IMR-90 (cell line): ENCODE measurements at regions not wholly inside any gene's neighbourhood (a gene's known extent, or its start where the extent isn't known, plus 50 kb on each side); places are given as distances from the start of the nearest gene placed in this dataset.

ENCODE experiments used
- ATAC-seq: fragments of 200-7000 bp; cut with Tn5 transposase; 2 replicates; pipeline ENCODE4 v1.9.1; 2020; ENCODE audit warnings: low read depth, mild to moderate bottlenecking, moderate library complexity
- BruUV-seq: library from RNA; stranded (reverse); fragments of 400-500 nt; replicated peaks from 2 replicates; lab custom pipeline; 2021; lab: Mats Ljungman, UMichigan
- CTCF ChIA-PET: fragments of 300-600 bp; formaldehyde crosslinking; extraction: SDS; loops from one replicate; lab custom pipeline; 2021; ENCODE audit warnings: antibody characterized with exemption; lab: Yijun Ruan, JAX
- POLR2A ChIA-PET: fragments of 300-600 bp; sonication (Branson Sonifier 250); formaldehyde crosslinking; loops from one replicate; lab custom pipeline; 2022; ENCODE audit warnings: antibody characterized with exemption; ENCODE audit not compliant: unreplicated experiment; lab: Charles Lee
- DNase-seq: peaks from one replicate; pipeline ENCODE4 v3.0.0; 2013
- H2AFZ ChIP-seq: replicated peaks from 2 replicates; pipeline ENCODE3; 2013; ENCODE audit warnings: low read length, mild to moderate bottlenecking; ENCODE audit not compliant: poor library complexity
- H2AK5ac ChIP-seq: 2 replicates; pipeline ENCODE4 v1.6.1; 2013; ENCODE audit warnings: low read depth, low read length, inconsistent platforms
- H2AK9ac ChIP-seq: replicated peaks from 2 replicates; pipeline ENCODE3; 2013; ENCODE audit warnings: mild to moderate bottlenecking, low read depth, low read length, moderate library complexity; ENCODE audit not compliant: poor library complexity
- H2BK120ac ChIP-seq: 2 replicates; pipeline ENCODE4 v1.6.1; 2013; ENCODE audit warnings: low read depth, low read length, inconsistent platforms
- H2BK15ac ChIP-seq: 3 replicates; pipeline ENCODE4 v1.6.1; 2013; ENCODE audit warnings: low read depth, low read length, inconsistent platforms
- H2BK20ac ChIP-seq: 2 replicates; pipeline ENCODE4 v1.6.1; 2013; ENCODE audit warnings: low read depth, mild to moderate bottlenecking, inconsistent platforms, low read length, moderate library complexity
- H2BK5ac ChIP-seq: 2 replicates; pipeline ENCODE4 v1.6.1; 2013; ENCODE audit warnings: mild to moderate bottlenecking, low read depth, low read length, inconsistent platforms; ENCODE audit not compliant: poor library complexity, severe bottlenecking
- H3K14ac ChIP-seq: replicated peaks from 2 replicates; pipeline ENCODE4 v1.6.1; 2013; ENCODE audit warnings: low read depth, low read length, inconsistent platforms
- H3K18ac ChIP-seq: 2 replicates; pipeline ENCODE4 v1.6.1; 2013; ENCODE audit warnings: low read depth, low read length, control low read depth
- H3K23ac ChIP-seq: 2 replicates; pipeline ENCODE4 v1.6.1; 2013; ENCODE audit warnings: low read depth, low read length, inconsistent platforms
- H3K27ac ChIP-seq: 2 replicates; pipeline ENCODE4 v1.5.1; 2013; ENCODE audit warnings: mild to moderate bottlenecking, control low read depth, low read length; ENCODE audit not compliant: insufficient read depth
- H3K27me3 ChIP-seq: 2 replicates; pipeline ENCODE4 v1.6.1; 2013; ENCODE audit warnings: low read length; ENCODE audit not compliant: control insufficient read depth, insufficient read depth
- H3K36me3 ChIP-seq: 2 replicates; pipeline ENCODE4 v1.6.1; 2013; ENCODE audit warnings: low read length, mixed read lengths; ENCODE audit not compliant: control insufficient read depth, insufficient read depth
- H3K4ac ChIP-seq: 2 replicates; pipeline ENCODE4 v1.6.1; 2013; ENCODE audit warnings: low read depth, low read length, inconsistent platforms
- H3K4me1 ChIP-seq: 2 replicates; pipeline ENCODE4 v1.6.1; 2013; ENCODE audit warnings: low read length, mixed read lengths; ENCODE audit not compliant: control insufficient read depth, insufficient read depth
- H3K4me2 ChIP-seq: 2 replicates; pipeline ENCODE4 v1.6.1; 2013; ENCODE audit warnings: low read depth, mild to moderate bottlenecking, control low read depth, low read length, moderate library complexity
- H3K4me3 ChIP-seq: 2 replicates; pipeline ENCODE4 v1.5.1; 2013; ENCODE audit warnings: low read depth, mild to moderate bottlenecking, control low read depth, low read length, moderate library complexity; ENCODE audit not compliant: insufficient read depth
- H3K56ac ChIP-seq: 2 replicates; pipeline ENCODE4 v1.6.1; 2013; ENCODE audit warnings: low read length, inconsistent platforms; ENCODE audit not compliant: insufficient read depth; ENCODE audit errors: extremely low read depth
- H3K79me1 ChIP-seq, 2 experiments: 2 replicates each; pipeline ENCODE4 v1.6.1; 2013; ENCODE audit warnings: low read length in 2 of 2, inconsistent platforms in 1 of 2, low read depth in 1 of 2
- H3K9ac ChIP-seq: 2 replicates; pipeline ENCODE4 v1.6.1; 2013; ENCODE audit warnings: low read depth, low read length, control low read depth
- H3K9me1 ChIP-seq: 2 replicates; pipeline ENCODE4 v1.6.1; 2013; ENCODE audit warnings: low read length, inconsistent platforms; ENCODE audit not compliant: insufficient read depth
- H3K9me3 ChIP-seq: 2 replicates; pipeline ENCODE4 v1.6.1; 2013; ENCODE audit warnings: low read length; ENCODE audit not compliant: control insufficient read depth, insufficient read depth
- H4K20me1 ChIP-seq: 2 replicates; pipeline ENCODE4 v1.6.1; 2013; ENCODE audit warnings: low read length, inconsistent platforms; ENCODE audit not compliant: insufficient read depth
- H4K5ac ChIP-seq: 2 replicates; pipeline ENCODE4 v1.6.1; 2013; ENCODE audit warnings: mild to moderate bottlenecking, low read depth, low read length, control low read depth
- H4K8ac ChIP-seq, 2 experiments: 2 replicates each; pipeline ENCODE4 v1.6.1; 2013; ENCODE audit warnings: low read depth in 2 of 2, low read length in 2 of 2, control low read depth in 1 of 2, inconsistent platforms in 1 of 2
- H4K91ac ChIP-seq: 2 replicates; pipeline ENCODE4 v1.6.1; 2013; ENCODE audit warnings: low read depth, low read length, inconsistent platforms; ENCODE audit not compliant: insufficient read depth
- BHLHE40 ChIP-seq: fragments of 150-350 bp; IDR thresholded peaks from 2 replicates; pipeline ENCODE4 v1.6.1; 2016; ENCODE audit warnings: mild to moderate bottlenecking, low read depth, low read length
- CEBPB ChIP-seq: IDR thresholded peaks from 2 replicates; pipeline ENCODE4 v1.6.1; 2012; ENCODE audit warnings: low read depth, low read length, improper control_type of control experiment
- CHD1 ChIP-seq: IDR thresholded peaks from 2 replicates; pipeline ENCODE4 v1.6.1; 2012; ENCODE audit warnings: low read depth, low read length, improper control_type of control experiment
- FOS ChIP-seq: fragments of 150-350 bp; IDR thresholded peaks from 2 replicates; pipeline ENCODE4 v1.6.1; 2016; ENCODE audit warnings: low read depth, low read length
- MAFK ChIP-seq: IDR thresholded peaks from 2 replicates; pipeline ENCODE4 v1.6.1; 2012; ENCODE audit warnings: low read depth, low read length, improper control_type of control experiment
- MAZ ChIP-seq: IDR thresholded peaks from 2 replicates; pipeline ENCODE4 v1.6.1; 2012; ENCODE audit warnings: low read depth, mild to moderate bottlenecking, low read length, improper control_type of control experiment, moderate library complexity, borderline replicate concordance
- MXI1 ChIP-seq: IDR thresholded peaks from 2 replicates; pipeline ENCODE4 v1.6.1; 2012; ENCODE audit warnings: low read depth, mild to moderate bottlenecking, low read length, moderate library complexity, borderline replicate concordance
- NFE2L2 ChIP-seq: fragments of 150-350 bp; IDR thresholded peaks from 2 replicates; pipeline ENCODE4 v1.6.1; 2016; ENCODE audit warnings: low read depth, mild to moderate bottlenecking, low read length
- POLR2A ChIP-seq: IDR thresholded peaks from 2 replicates; pipeline ENCODE4 v1.6.1; 2012; ENCODE audit warnings: mild to moderate bottlenecking, low read depth, low read length
- RAD21 ChIP-seq: IDR thresholded peaks from 2 replicates; pipeline ENCODE4 v1.6.1; 2012; ENCODE audit warnings: low read length, improper control_type of control experiment
- RCOR1 ChIP-seq: IDR thresholded peaks from 2 replicates; pipeline ENCODE4 v1.6.1; 2012; ENCODE audit warnings: mild to moderate bottlenecking, low read length, improper control_type of control experiment; ENCODE audit not compliant: insufficient replicate concordance
- RFX5 ChIP-seq: IDR thresholded peaks from 2 replicates; pipeline ENCODE4 v1.8.0; 2012; ENCODE audit warnings: low read depth, mild to moderate bottlenecking, low read length, moderate library complexity
- SMC3 ChIP-seq: fragments of 150-350 bp; IDR thresholded peaks from 2 replicates; pipeline ENCODE4 v1.6.1; 2016; ENCODE audit warnings: low read depth, mild to moderate bottlenecking, antibody characterized with exemption, low read length, moderate library complexity
- WGBS, 2 experiments: methylation state at CpG; one replicate each; pipeline versions ENCODE4 v1.1.5 to v1.1.7; 2013; ENCODE audit warnings: missing lambda C conversion rate in 2 of 2; ENCODE audit not compliant: insufficient read length in 1 of 2; ENCODE audit errors: extremely low coverage in 2 of 2; 5-methylcytosine and 5-hydroxymethylcytosine counted together
- dilution Hi-C: fragments of 300-500 bp; cut with HindIII; formaldehyde crosslinking; loops from one replicate; pipeline ENCODE4 v1.14.3; 2018; ENCODE audit warnings: low sequenced_read_pairs; ENCODE audit not compliant: unreplicated experiment
- in situ Hi-C: fragments of 300-500 bp; cut with MboI; formaldehyde crosslinking; loops from 3 replicates; pipeline ENCODE4 v1.14.3; 2019; ENCODE audit warnings: low sequenced_read_pairs, inconsistent platforms, mixed read lengths
- intact Hi-C: fragments of 100-400 bp; cut with micrococcal nuclease; formaldehyde crosslinking; loops from 2 replicates; pipeline ENCODE4 v1.10.0; 2022
- TF ChIP-seq, protein P1 (sequence below): fragments of 150-350 bp; IDR thresholded peaks from 2 replicates; pipeline ENCODE4 v1.6.1; 2016; ENCODE audit warnings: low read depth, mild to moderate bottlenecking, low read length, moderate library complexity, borderline replicate concordance
- TF ChIP-seq, protein P2 (sequence below): fragments of 150-350 bp; IDR thresholded peaks from 2 replicates; pipeline ENCODE4 v1.6.1; 2017; ENCODE audit warnings: mild to moderate bottlenecking, antibody characterized with exemption, low read length, low read depth
- TF ChIP-seq, protein P3 (sequence below): conservative IDR thresholded peaks from 2 replicates; pipeline ENCODE4 v1.5.1; 2012; ENCODE audit warnings: mild to moderate bottlenecking, low read depth, low read length, improper control_type of control experiment

DNA sequence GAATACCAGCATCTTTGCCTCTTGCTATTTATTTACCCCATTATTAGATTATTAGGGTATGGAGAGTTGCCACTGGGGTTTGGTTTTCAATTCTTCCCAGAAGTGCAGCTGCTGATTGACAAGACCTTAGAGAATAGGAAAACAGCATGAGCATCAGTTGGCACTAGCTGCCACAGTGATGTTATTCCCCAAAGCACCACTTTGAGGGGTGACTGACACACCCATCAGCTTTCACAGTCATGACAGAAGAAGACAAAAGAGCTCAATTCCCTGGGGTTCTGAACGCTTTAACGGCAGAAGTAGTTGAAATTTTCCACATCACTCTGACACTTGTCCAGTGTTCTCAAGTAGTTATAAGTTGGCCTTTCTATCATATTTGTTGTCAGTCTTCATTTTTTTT is 55.0 kb upstream of the NR3C2 start:
- no peak overlapping the region for H2BK20ac ChIP-seq
- no peaks in the 10 kb centered on the region for H3K79me1 ChIP-seq
- H2BK5ac ChIP-seq: no peak overlapping the region
- no peak overlapping the region for H4K8ac ChIP-seq
- H3K27ac ChIP-seq: no peak overlapping the region
- no peak overlapping the region for H2BK120ac ChIP-seq
- H3K56ac ChIP-seq: no peak overlapping the region
- no peaks in the 10 kb centered on the region for H3K9me3 ChIP-seq
- CTCF ChIA-PET: no interaction called here
- no peak overlapping the region for H3K14ac ChIP-seq
- no peak for DNase-seq
- no peaks in the 10 kb centered on the region for H3K27me3 ChIP-seq
- H4K5ac ChIP-seq: no peak overlapping the region
- H3K9ac ChIP-seq: no peak overlapping the region
- H3K4me1 ChIP-seq: no peaks in the 10 kb centered on the region
- POLR2A ChIA-PET: no interaction called here
- BruUV-seq: no TSS peak
- no peak overlapping the region for H3K4ac ChIP-seq
- no peak overlapping the region for H3K23ac ChIP-seq
- H4K20me1 ChIP-seq: no peaks in the 10 kb centered on the region
- H2BK15ac ChIP-seq: no peak overlapping the region
- intact Hi-C loops: no loop called here
- H2AK5ac ChIP-seq: no peak overlapping the region
- in situ Hi-C loops: no loop called here
- H2AFZ ChIP-seq: no peak overlapping the region
- no peak overlapping the region for H3K4me2 ChIP-seq
- no peaks in the 10 kb centered on the region for H3K9me1 ChIP-seq
- no CpG with 5 or more reads among the region's 2 CpGs for WGBS, 2 experiments
- ATAC-seq: no peak
- H3K18ac ChIP-seq: no peak overlapping the region
- H3K36me3 ChIP-seq: no peaks in the 10 kb centered on the region
- H4K91ac ChIP-seq: no peak overlapping the region
- H2AK9ac ChIP-seq: no peak overlapping the region
- no peak overlapping the region for H3K4me3 ChIP-seq
- dilution Hi-C loops: no loop called here
- no peak for TF ChIP-seq FOS
- TF ChIP-seq BHLHE40: no peak
- TF ChIP-seq, protein P1, sequence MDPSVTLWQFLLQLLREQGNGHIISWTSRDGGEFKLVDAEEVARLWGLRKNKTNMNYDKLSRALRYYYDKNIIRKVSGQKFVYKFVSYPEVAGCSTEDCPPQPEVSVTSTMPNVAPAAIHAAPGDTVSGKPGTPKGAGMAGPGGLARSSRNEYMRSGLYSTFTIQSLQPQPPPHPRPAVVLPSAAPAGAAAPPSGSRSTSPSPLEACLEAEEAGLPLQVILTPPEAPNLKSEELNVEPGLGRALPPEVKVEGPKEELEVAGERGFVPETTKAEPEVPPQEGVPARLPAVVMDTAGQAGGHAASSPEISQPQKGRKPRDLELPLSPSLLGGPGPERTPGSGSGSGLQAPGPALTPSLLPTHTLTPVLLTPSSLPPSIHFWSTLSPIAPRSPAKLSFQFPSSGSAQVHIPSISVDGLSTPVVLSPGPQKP: no peak
- TF ChIP-seq MXI1: no peak
- no peak for TF ChIP-seq RAD21
- TF ChIP-seq RCOR1: no peak
- TF ChIP-seq, protein P2, sequence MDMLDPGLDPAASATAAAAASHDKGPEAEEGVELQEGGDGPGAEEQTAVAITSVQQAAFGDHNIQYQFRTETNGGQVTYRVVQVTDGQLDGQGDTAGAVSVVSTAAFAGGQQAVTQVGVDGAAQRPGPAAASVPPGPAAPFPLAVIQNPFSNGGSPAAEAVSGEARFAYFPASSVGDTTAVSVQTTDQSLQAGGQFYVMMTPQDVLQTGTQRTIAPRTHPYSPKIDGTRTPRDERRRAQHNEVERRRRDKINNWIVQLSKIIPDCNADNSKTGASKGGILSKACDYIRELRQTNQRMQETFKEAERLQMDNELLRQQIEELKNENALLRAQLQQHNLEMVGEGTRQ: no peak
- no peak for TF ChIP-seq NFE2L2
- no peak for TF ChIP-seq MAZ
- no peak for TF ChIP-seq CHD1
- TF ChIP-seq CEBPB: no peak
- TF ChIP-seq, protein P3, sequence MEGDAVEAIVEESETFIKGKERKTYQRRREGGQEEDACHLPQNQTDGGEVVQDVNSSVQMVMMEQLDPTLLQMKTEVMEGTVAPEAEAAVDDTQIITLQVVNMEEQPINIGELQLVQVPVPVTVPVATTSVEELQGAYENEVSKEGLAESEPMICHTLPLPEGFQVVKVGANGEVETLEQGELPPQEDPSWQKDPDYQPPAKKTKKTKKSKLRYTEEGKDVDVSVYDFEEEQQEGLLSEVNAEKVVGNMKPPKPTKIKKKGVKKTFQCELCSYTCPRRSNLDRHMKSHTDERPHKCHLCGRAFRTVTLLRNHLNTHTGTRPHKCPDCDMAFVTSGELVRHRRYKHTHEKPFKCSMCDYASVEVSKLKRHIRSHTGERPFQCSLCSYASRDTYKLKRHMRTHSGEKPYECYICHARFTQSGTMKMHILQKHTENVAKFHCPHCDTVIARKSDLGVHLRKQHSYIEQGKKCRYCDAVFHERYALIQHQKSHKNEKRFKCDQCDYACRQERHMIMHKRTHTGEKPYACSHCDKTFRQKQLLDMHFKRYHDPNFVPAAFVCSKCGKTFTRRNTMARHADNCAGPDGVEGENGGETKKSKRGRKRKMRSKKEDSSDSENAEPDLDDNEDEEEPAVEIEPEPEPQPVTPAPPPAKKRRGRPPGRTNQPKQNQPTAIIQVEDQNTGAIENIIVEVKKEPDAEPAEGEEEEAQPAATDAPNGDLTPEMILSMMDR: no peak
- TF ChIP-seq RFX5: no peak
- no peak for TF ChIP-seq SMC3
- no peak for TF ChIP-seq MAFK
- no peak for TF ChIP-seq POLR2A
